ENCODE measurements at regions not wholly inside any gene's neighbourhood (a gene's known extent, or its start where the extent isn't known, plus 50 kb on each side); places are given as distances from the start of the nearest gene placed in this dataset.

DNA sequence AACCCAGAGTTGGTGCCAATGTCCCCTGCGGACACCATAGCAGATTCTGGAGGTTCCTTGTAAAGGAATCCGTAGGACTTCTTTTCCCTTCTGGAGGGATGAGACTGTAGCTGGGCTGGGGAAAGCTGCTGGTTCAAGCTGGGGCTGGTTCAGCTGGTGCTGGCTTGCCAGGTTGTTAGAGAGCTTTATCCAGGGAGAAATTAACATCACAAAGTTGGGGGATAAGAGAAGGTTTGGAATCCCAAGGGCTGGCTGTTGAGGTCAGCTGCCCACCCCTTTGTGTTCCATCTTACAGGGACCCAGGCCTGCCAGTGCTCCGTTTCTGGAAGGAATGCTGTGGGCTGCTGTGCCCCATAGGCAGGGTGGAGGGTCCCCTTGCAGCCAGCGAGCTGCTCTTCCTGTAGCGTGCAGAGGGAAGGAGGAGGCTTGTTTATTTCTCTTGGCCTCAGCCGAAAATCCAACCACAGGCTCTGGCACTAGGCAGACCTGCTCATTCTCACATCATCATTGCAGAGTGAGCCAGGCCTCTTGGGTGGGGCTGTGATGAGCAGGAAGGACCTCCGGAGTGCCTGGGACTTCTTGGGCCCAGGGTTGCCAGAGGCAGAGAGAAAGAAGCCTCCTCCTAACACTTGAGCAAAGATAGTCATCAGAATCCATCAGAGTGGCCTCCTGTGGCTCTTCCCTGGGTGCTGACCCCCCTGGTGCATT, 251.1 kb downstream of the SEC14L1 start:
- Histone ChIP-seq H3K4me2 (ENCODE audit: insufficient read depth, low read length, poor library complexity, severe bottlenecking) (peak overlapping the region; percentile 26), H3K4me1 (ENCODE audit: control insufficient read depth in 2 of 2, insufficient read depth in 1 of 2, low read depth in 1 of 2, low read length in 2 of 2) (peaks cover 60 to 69% of the 10 kb centered on the region in 2 donors), H3K9ac (ENCODE audit: low read depth, low read length, poor library complexity) (no peak overlapping the region), H3K27ac (replicated peaks; ENCODE audit: low read length) (peak overlapping the region; percentile 76), H3K9me3 (replicated peaks in 1 of 2; ENCODE audit: control insufficient read depth in 2 of 2, insufficient read depth in 1 of 2, low read depth in 1 of 2, low read length in 2 of 2) (peaks cover 0 to 1% of the 10 kb centered on the region in 2 donors), H2BK15ac (ENCODE audit: low read length) (peak overlapping the region; percentile 60), H2BK5ac (ENCODE audit: low read length) (peak overlapping the region; percentile 30), H3K27me3 (ENCODE audit: control insufficient read depth in 3 of 3, insufficient read depth in 3 of 3, low read depth in 1 of 3, low read length in 3 of 3) (no peaks in the 10 kb centered on the region), H3K18ac (ENCODE audit: low read length) (peak overlapping the region; percentile 82), H2AK5ac (ENCODE audit: low read depth, low read length) (peak overlapping the region; percentile 64), H2AFZ (ENCODE audit: low read length) (no peak overlapping the region), H3K36me3 (replicated peaks in 1 of 2; ENCODE audit: control insufficient read depth in 2 of 2, insufficient read depth in 2 of 2, low read length in 2 of 2) (peaks cover under 1 to 6% of the 10 kb centered on the region in 2 donors), H4K91ac (ENCODE audit: low read depth, low read length, poor library complexity) (no peak overlapping the region), H3K79me1 (ENCODE audit: low read depth, low read length) (peaks cover 14% of the 10 kb centered on the region), H3K4ac (ENCODE audit: low read length) (peak overlapping the region; percentile 17), H3K4me3 (ENCODE audit: low read length in 2 of 2) (no peak overlapping the region), H2BK12ac (ENCODE audit: low read length) (peak overlapping the region; percentile 82), H2BK120ac (ENCODE audit: low read depth, low read length) (no peak overlapping the region), H3K14ac (ENCODE audit: low read length) (no peak overlapping the region), H4K8ac (ENCODE audit: low read depth, low read length) (no peak overlapping the region), H3K23ac (ENCODE audit: low read depth, low read length, poor library complexity) (no peak overlapping the region)
- WGBS, 2 donors (ENCODE audit: extremely low coverage in 2 of 2, insufficient read length in 2 of 2, insufficient replicate concordance in 1 of 2) = no CpG with 5 or more reads among the region's 7 CpGs
- no peak for DNase-seq (ENCODE audit: low spot score)

DNA sequence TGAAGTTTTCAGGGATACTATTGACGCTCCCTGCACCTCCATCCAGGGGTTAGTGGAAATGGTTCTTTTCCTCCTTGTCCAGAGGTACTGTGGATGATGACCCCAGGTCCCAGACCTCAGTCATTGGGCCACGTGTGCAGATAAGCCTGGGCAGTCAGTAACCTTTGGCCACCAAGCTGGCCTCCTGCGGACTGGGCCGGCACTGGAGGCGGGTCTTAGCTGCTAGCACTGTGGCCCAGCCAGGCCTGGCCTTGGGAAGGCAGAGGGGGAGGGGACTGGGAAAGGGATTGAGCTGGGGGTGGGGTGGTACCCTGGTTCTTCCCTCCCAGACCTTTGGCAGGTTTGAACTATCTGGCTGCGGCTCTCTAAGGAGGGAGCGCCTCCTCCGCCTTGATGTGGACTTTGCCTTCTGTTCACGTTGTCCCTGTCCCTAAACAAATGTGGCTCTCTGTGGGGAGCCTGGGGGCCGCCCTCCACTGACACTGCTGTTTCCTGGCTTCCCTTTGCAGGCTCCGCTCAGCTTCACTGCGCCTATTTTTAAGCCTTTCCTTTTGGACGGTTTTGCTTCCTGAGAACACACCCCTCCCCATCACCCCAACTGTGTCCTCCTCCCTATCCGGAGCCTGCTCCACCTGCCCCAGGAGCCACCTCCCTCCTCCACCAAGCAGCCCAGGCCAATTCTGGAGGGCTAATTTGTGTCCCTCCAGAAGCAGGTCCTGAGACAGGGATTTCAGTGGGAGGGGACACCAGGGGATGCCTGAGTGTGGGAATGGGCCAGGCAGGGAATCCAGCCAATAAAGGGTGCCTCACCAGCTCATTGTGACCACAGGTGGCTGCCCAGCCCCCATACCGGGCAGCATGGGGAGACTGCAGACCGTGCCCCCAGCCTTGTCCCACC, 251.9 kb downstream of the SEC14L1 start:
- Histone ChIP-seq H2BK120ac (ENCODE audit: low read depth, low read length) (peak overlapping the region; percentile 66), H2AFZ (ENCODE audit: low read length) (peak overlapping the region; percentile 1), H3K4me2 (ENCODE audit: insufficient read depth, low read length, poor library complexity, severe bottlenecking) (peak overlapping the region; percentile 42), H3K4me1 (ENCODE audit: control insufficient read depth in 2 of 2, insufficient read depth in 1 of 2, low read depth in 1 of 2, low read length in 2 of 2) (peaks cover 55 to 63% of the 10 kb centered on the region in 2 donors), H3K9me3 (replicated peaks in 1 of 2; ENCODE audit: control insufficient read depth in 2 of 2, insufficient read depth in 1 of 2, low read depth in 1 of 2, low read length in 2 of 2) (peaks cover 1 to 5% of the 10 kb centered on the region in 2 donors), H2AK5ac (ENCODE audit: low read depth, low read length) (peak overlapping the region; percentile 99), H3K4me3 (ENCODE audit: low read length in 2 of 2) (no peak overlapping the region), H3K14ac (ENCODE audit: low read length) (peak overlapping the region; percentile 32), H3K36me3 (replicated peaks in 1 of 2; ENCODE audit: control insufficient read depth in 2 of 2, insufficient read depth in 2 of 2, low read length in 2 of 2) (peaks cover 0 to 9% of the 10 kb centered on the region in 2 donors), H3K27ac (replicated peaks; ENCODE audit: low read length) (peak overlapping the region; percentile 76), H2BK15ac (ENCODE audit: low read length) (peak overlapping the region; percentile 61), H2BK12ac (ENCODE audit: low read length) (peak overlapping the region; percentile 93), H3K18ac (ENCODE audit: low read length) (peak overlapping the region; percentile 89), H3K23ac (ENCODE audit: low read depth, low read length, poor library complexity) (peak overlapping the region; percentile 35), H3K4ac (ENCODE audit: low read length) (peak overlapping the region; percentile 4), H3K9ac (ENCODE audit: low read depth, low read length, poor library complexity) (no peak overlapping the region), H3K27me3 (ENCODE audit: control insufficient read depth in 3 of 3, insufficient read depth in 3 of 3, low read depth in 1 of 3, low read length in 3 of 3) (no peaks in the 10 kb centered on the region), H4K91ac (ENCODE audit: low read depth, low read length, poor library complexity) (no peak overlapping the region), H2BK5ac (ENCODE audit: low read length) (peak overlapping the region; percentile 55), H3K79me1 (ENCODE audit: low read depth, low read length) (peaks cover 18% of the 10 kb centered on the region), H4K8ac (ENCODE audit: low read depth, low read length) (no peak overlapping the region)
- DNase-seq (ENCODE audit: low spot score) = no peak
- no CpG with 5 or more reads among the region's 16 CpGs for WGBS, 2 donors (ENCODE audit: extremely low coverage in 2 of 2, insufficient read length in 2 of 2, insufficient replicate concordance in 1 of 2)

DNA sequence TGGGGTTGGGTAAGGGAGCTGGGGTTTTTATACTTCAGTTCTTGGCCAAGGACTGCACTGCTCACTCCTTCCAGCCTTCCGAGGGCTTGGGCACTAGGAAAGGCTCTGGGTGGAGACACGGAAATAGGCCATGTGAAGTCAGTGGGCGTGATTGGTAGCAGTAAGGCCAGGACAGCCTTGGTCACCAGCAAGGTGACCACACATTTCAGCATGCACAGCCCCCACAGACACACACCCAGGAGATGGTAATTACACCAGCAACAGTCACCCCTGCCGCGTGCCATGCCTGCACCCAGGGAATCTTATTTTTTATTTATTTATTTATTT, 252.5 kb downstream of the SEC14L1 start:
- Histone ChIP-seq H3K4me2 (ENCODE audit: insufficient read depth, low read length, poor library complexity, severe bottlenecking) (no peak overlapping the region), H2BK5ac (ENCODE audit: low read length) (peak overlapping the region; percentile 55), H3K4me1 (ENCODE audit: control insufficient read depth in 2 of 2, insufficient read depth in 1 of 2, low read depth in 1 of 2, low read length in 2 of 2) (peaks cover 52 to 59% of the 10 kb centered on the region in 2 donors), H3K18ac (ENCODE audit: low read length) (peak overlapping the region; percentile 89), H3K27ac (replicated peaks; ENCODE audit: low read length) (peak overlapping the region; percentile 76), H3K14ac (ENCODE audit: low read length) (peak overlapping the region; percentile 32), H3K9ac (ENCODE audit: low read depth, low read length, poor library complexity) (no peak overlapping the region), H2AFZ (ENCODE audit: low read length) (no peak overlapping the region), H4K91ac (ENCODE audit: low read depth, low read length, poor library complexity) (no peak overlapping the region), H3K4ac (ENCODE audit: low read length) (peak overlapping the region; percentile 4), H3K79me1 (ENCODE audit: low read depth, low read length) (peaks cover 18% of the 10 kb centered on the region), H2BK120ac (ENCODE audit: low read depth, low read length) (peak overlapping the region; percentile 66), H3K9me3 (replicated peaks in 1 of 2; ENCODE audit: control insufficient read depth in 2 of 2, insufficient read depth in 1 of 2, low read depth in 1 of 2, low read length in 2 of 2) (peaks cover 1 to 5% of the 10 kb centered on the region in 2 donors), H2AK5ac (ENCODE audit: low read depth, low read length) (peak overlapping the region; percentile 99), H3K4me3 (ENCODE audit: low read length in 2 of 2) (no peak overlapping the region), H4K8ac (ENCODE audit: low read depth, low read length) (no peak overlapping the region), H2BK15ac (ENCODE audit: low read length) (peak overlapping the region; percentile 61), H3K23ac (ENCODE audit: low read depth, low read length, poor library complexity) (peak overlapping the region; percentile 35), H2BK12ac (ENCODE audit: low read length) (peak overlapping the region; percentile 93), H3K27me3 (ENCODE audit: control insufficient read depth in 3 of 3, insufficient read depth in 3 of 3, low read depth in 1 of 3, low read length in 3 of 3) (no peaks in the 10 kb centered on the region), H3K36me3 (replicated peaks in 1 of 2; ENCODE audit: control insufficient read depth in 2 of 2, insufficient read depth in 2 of 2, low read length in 2 of 2) (peaks cover 0 to 9% of the 10 kb centered on the region in 2 donors)
- no CpG with 5 or more reads among the region's 5 CpGs for WGBS, 2 donors (ENCODE audit: extremely low coverage in 2 of 2, insufficient read length in 2 of 2, insufficient replicate concordance in 1 of 2)
- no peak for DNase-seq (ENCODE audit: low spot score)
